Gastrocnemius medialis (tissue), 4 donors: ENCODE measurements at regions not wholly inside any gene's neighbourhood (a gene's known extent, or its start where the extent isn't known, plus 50 kb on each side); places are given as distances from the start of the nearest gene placed in this dataset.

Experiments used
- ATAC-seq, 2 donors: fragments of 150-250 bp; one replicate each; pipeline ENCODE4 v1.9.1; 2016
- DNase-seq, 2 donors: peaks; one replicate each; pipeline ENCODE4 v3.0.0-alpha.2; 2019
- H3K27ac ChIP-seq, 4 donors: fragments of 200-600 bp; sonication (generic); 1 replicate in 1 of 4; 2 replicates in 3 of 4; pipeline ENCODE4 v1.5.1; 2016 to 2018; ENCODE audit warnings: mild to moderate bottlenecking in 2 of 4, moderate library complexity in 1 of 4
- H3K27me3 ChIP-seq, 3 donors: fragments of 200-600 bp; sonication (generic) in 2 of 3; 1 replicate in 1 of 3; 2 replicates in 2 of 3; pipeline versions ENCODE4 v1.5.1 to v1.6.0; 2016 to 2019; ENCODE audit warnings: mild to moderate bottlenecking in 1 of 3, moderate library complexity in 1 of 3
- H3K36me3 ChIP-seq, 2 donors: fragments of 200-600 bp; sonication (generic) in 1 of 2; one replicate each; pipeline ENCODE4 v1.5.1; 2017 to 2018
- H3K4me1 ChIP-seq, 2 donors: fragments of 200-600 bp; sonication (generic) in 1 of 2; one replicate each; pipeline ENCODE4 v1.5.1; 2016 to 2017; ENCODE audit warnings: mild to moderate bottlenecking in 2 of 2
- H3K4me3 ChIP-seq, 4 donors: fragments of 200-600 bp; sonication (generic) in 3 of 4; 1 replicate in 1 of 4; 2 replicates in 3 of 4; pipeline ENCODE4 v1.5.1; 2016 to 2019; ENCODE audit warnings: mild to moderate bottlenecking in 2 of 4
- H3K9me3 ChIP-seq, 3 donors: fragments of 200-600 bp; sonication (generic) in 2 of 3; 1 replicate in 1 of 3; 2 replicates in 2 of 3; pipeline ENCODE4 v1.5.1; 2016 to 2019
- CTCF ChIP-seq, 5 experiments: fragments of 450-650 bp in 3 of 5; fragments of 200-600 bp in 2 of 5; sonication (generic) in 2 of 5; IDR thresholded peaks in 4 of 5; conservative IDR thresholded peaks in 1 of 5; 1 replicate in 4 of 5; 2 replicates in 1 of 5; pipeline ENCODE4 v1.5.1; 2016 to 2019; ENCODE audit warnings: antibody characterized with exemption in 5 of 5, mild to moderate bottlenecking in 3 of 5, moderate library complexity in 3 of 5
- POLR2A ChIP-seq, 2 donors: fragments of 450-650 bp; IDR thresholded peaks; one replicate each; pipeline ENCODE4 v1.6.1; 2017; ENCODE audit warnings: antibody characterized with exemption in 2 of 2, mild to moderate bottlenecking in 2 of 2, moderate library complexity in 2 of 2
- in situ Hi-C, 4 donors: fragments of 200-750 bp; cut with MboI; loops; one replicate each; pipeline versions ENCODE4 v1.15.0 to v1.8.0; 2017; ENCODE audit warnings: low sequenced_read_pairs in 4 of 4
- intact Hi-C: fragments of 100-400 bp; cut with DNase I; formaldehyde crosslinking; loops from one replicate; pipeline ENCODE4 v1.15.1; 2023; ENCODE audit warnings: low total_unique reads

- Histone ChIP-seq H3K27ac (no peak overlapping the region), H3K4me1 (no peaks in the 10 kb centered on the region), H3K9me3 (no peaks in the 10 kb centered on the region), H3K27me3 (no peaks in the 10 kb centered on the region), H3K4me3 (no peak overlapping the region), H3K36me3 (no peaks in the 10 kb centered on the region)
- no peak for ATAC-seq
- no peak for DNase-seq
- in situ Hi-C loops (no loop called here), intact Hi-C loops (no loop called here)
- TF ChIP-seq POLR2A (IDR thresholded peaks at IDR 0.05) (no peak), CTCF (IDR thresholded peaks at IDR 0.05 in 4 of 5, conservative IDR thresholded peaks at IDR 0.05 in 1 of 5) (no peak)
These were observed 168.9 kb downstream of the RAP2B start for GRCh38 chr3:153330901-153331300.

- Histone ChIP-seq H3K4me1 (no peaks in the 10 kb centered on the region), H3K4me3 (no peak overlapping the region), H3K27ac (no peak overlapping the region), H3K27me3 (no peaks in the 10 kb centered on the region), H3K9me3 (no peaks in the 10 kb centered on the region), H3K36me3 (no peaks in the 10 kb centered on the region)
- ATAC-seq (no peak), DNase-seq (no peak)
- no peak for TF ChIP-seq CTCF (IDR thresholded peaks at IDR 0.05 in 4 of 5, conservative IDR thresholded peaks at IDR 0.05 in 1 of 5)
- no peak for TF ChIP-seq POLR2A (IDR thresholded peaks at IDR 0.05)
- in situ Hi-C loops (no loop called here), intact Hi-C loops (no loop called here)
These were observed 169.7 kb downstream of the RAP2B start for GRCh38 chr3:153331676-153332075.

- H3K4me1 ChIP-seq: no peaks in the 10 kb centered on the region
- TF ChIP-seq CTCF (IDR thresholded peaks at IDR 0.05 in 4 of 5, conservative IDR thresholded peaks at IDR 0.05 in 1 of 5) (no peak), POLR2A (IDR thresholded peaks at IDR 0.05) (no peak)
- ATAC-seq (no peak), DNase-seq (no peak)
- no peaks in the 10 kb centered on the region for H3K9me3 ChIP-seq
- H3K36me3 ChIP-seq: no peaks in the 10 kb centered on the region
- in situ Hi-C loops: no loop called here
- H3K27ac ChIP-seq: no peak overlapping the region
- H3K27me3 ChIP-seq: no peaks in the 10 kb centered on the region
- no peak overlapping the region for H3K4me3 ChIP-seq
- intact Hi-C loops: no loop called here
These were observed 172.5 kb downstream of the RAP2B start for GRCh38 chr3:153334558-153334957.

DNA sequence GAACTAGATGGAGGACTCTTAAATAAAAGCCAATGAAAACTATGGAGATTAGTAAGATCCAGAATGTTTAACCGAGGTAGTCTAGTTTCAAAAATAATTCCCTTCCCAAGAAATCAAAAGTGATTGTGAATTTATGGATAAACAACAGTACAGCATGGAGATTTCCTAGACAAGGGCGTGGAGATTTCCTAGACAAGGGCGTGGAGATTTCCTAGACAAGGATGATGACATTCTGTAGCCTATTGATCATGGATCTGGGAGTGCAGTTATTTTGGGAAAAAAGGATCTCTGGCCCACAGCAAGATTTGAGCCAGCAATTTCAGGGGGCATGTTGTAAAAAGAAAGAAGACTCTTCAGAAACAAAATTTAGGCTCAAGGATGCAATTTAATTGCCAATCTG lies 175.3 kb downstream of the RAP2B start:
- Histone ChIP-seq H3K27ac (no peak overlapping the region), H3K27me3 (no peaks in the 10 kb centered on the region), H3K4me1 (no peaks in the 10 kb centered on the region), H3K36me3 (no peaks in the 10 kb centered on the region), H3K4me3 (no peak overlapping the region), H3K9me3 (no peaks in the 10 kb centered on the region)
- no peak for DNase-seq
- TF ChIP-seq POLR2A (IDR thresholded peaks at IDR 0.05): no peak
- TF ChIP-seq CTCF (IDR thresholded peaks at IDR 0.05 in 4 of 5, conservative IDR thresholded peaks at IDR 0.05 in 1 of 5): no peak
- in situ Hi-C loops (no loop called here), intact Hi-C loops (no loop called here)
- no peak for ATAC-seq

GRCh38 chr3:153338487-153338886 lies 176.5 kb downstream of the RAP2B start:
- no peaks in the 10 kb centered on the region for H3K36me3 ChIP-seq
- DNase-seq (no peak), ATAC-seq (no peak)
- in situ Hi-C loops: no loop called here
- H3K4me3 ChIP-seq: no peak overlapping the region
- no peaks in the 10 kb centered on the region for H3K27me3 ChIP-seq
- no peak for TF ChIP-seq POLR2A (IDR thresholded peaks at IDR 0.05)
- no peak for TF ChIP-seq CTCF (IDR thresholded peaks at IDR 0.05 in 4 of 5, conservative IDR thresholded peaks at IDR 0.05 in 1 of 5)
- no peak overlapping the region for H3K27ac ChIP-seq
- H3K4me1 ChIP-seq: no peaks in the 10 kb centered on the region
- H3K9me3 ChIP-seq: no peaks in the 10 kb centered on the region
- intact Hi-C loops: no loop called here
